CD4-positive, alpha-beta T cell treated with Interleukin-6 at 100 ng/mL for 8 hours (primary cell): ENCODE measurements at regions not wholly inside any gene's neighbourhood (a gene's known extent, or its start where the extent isn't known, plus 50 kb on each side); places are given as distances from the start of the nearest gene placed in this dataset.
"Not testable (repeated sequence)": the region's sequence is repeated elsewhere in the genome, so short reads cannot be mapped to it uniquely, and the experiment has no call there.

Source experiments
- DNase-seq: peaks from one replicate; pipeline ENCODE4 v3.0.0-alpha.2; 2020; ENCODE audit warnings: mixed read lengths, low spot score

DNA sequence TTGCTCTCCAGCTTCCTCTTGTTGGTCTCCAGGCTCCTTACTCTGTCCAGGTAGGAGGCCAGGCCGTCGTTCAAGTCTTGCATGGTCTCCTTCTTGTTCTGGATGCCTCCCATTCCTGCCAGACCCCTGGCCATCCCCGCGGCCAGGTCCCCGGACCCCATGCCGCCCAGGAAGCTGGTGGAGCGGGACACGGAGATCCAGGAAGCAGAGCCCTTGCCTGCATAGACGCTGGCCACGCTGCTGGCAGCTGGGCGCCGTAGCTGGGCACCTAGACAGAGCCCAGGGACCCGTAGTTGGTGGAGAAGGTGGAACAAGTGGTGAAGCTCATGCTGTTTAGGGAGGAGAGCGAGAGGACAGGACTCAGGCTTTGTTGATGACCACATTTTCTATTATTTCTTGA, 1584.0 kb upstream of the ACO1 start:
- DNase-seq = no peak

DNA sequence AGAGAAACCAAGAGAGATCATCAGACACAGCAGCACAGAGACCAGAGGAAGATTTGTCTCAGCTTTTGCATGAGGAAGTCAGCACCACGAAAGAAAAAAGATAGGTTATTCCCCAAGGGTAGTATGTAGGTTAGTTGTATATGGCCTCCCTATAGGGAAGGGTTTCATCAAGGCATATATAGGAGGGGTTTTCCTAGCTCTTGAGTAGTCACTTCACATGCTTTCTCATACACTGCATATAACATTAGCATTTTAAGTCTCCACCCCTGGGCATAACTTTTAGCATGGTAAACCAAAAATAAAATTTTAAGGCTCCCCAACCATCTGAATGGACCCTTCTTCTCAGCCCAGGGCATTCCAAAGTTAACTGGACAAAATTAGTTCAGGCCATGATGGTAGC, 1571.6 kb upstream of the ACO1 start:
- DNase-seq = no peak

DNA sequence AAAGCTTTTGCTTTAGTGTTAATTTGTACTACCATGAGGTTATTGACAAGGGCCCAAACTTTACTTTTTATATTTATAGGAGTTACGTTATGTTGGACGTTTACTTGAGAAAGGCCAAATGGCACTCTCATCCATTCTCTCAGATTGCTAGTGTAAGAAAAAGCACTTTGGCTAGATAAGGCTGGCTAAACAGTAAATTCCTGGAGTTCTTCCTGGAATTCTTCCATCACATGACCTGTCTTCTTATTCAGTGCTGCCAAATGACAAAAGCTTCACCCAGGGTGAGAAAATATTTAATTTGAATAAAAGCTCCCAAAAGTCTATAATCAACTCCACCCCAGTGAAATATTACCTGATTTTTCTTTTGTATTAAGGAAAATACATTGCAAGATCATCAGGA, 1568.9 kb upstream of the ACO1 start:
- DNase-seq = no peak

DNA sequence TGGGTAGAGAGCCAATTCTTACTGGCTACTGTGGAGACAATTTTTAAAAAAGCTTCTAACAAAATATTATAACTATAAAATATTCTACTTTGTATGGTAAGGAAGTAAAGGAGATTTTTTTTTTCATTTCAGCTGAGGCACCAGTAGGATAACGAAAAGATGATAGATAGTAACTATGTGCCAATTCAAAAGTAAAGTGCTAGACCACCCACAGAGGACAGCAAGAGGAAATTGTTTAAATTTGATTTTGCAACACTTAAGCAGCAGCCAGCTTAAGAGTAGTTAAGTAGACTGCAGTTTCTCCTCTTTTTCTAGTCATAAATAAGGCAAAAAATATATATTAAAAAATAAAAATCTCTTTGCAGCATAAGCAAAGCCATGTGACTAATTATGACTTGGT, 1539.3 kb upstream of the ACO1 start:
- no peak for DNase-seq

DNA sequence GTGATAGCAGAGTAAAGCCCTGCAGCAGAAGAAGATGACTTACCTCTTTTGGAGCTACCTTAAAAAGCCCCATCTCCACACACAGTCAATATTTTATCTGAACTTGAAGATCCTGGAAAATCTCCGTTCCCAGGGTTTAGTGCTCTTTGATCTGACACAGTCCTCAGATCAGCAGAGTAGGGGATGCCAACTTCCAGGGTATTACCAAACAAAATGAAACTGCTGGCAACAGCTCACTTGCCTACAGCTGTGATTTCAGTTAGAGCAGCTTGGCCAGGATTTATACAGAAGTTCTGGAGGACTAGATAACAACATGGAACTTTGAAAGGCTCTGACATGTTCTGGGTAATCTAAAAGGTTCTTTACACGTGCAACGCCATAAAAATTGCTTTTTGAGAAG, 1537.8 kb upstream of the ACO1 start:
- no peak for DNase-seq

DNA sequence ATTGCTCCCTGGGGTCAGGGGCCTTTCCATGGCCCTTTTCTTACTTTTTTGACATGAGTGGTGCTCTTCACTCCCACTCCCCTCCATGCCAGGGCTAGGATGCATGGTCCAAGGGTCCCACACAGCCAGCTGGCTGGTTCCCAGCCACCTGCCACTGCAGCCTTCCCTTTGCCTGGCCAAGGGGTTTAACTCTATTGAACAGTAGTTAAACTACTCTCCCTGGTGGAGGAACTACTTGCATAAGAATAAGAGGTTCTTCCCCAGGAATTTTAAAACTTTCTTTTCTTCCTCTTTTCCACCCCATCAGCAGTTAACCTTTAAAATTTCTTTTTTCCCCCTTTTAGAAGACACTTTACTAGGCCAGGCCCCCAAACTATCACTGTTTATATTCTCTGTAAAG, 1532.8 kb upstream of the ACO1 start:
- DNase-seq = no peak

DNA sequence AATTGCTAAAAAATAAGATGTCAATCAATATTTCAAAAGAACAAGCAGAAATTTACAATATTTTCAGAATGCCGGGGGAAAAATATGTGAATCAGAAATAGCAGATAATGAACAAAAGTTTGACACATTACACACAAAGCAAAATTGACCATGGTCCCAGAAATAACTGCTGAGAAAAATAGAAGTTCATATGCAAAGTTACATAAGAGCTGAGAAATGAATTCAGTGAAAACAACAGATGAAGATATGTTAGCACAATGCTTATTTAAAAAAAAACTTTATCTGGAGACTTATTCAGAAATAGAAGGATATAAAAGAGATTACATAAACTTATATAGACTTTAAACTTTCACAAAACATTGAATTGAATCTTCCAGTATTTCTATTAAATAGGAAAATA, 1483.7 kb upstream of the ACO1 start:
- DNase-seq = no peak

DNA sequence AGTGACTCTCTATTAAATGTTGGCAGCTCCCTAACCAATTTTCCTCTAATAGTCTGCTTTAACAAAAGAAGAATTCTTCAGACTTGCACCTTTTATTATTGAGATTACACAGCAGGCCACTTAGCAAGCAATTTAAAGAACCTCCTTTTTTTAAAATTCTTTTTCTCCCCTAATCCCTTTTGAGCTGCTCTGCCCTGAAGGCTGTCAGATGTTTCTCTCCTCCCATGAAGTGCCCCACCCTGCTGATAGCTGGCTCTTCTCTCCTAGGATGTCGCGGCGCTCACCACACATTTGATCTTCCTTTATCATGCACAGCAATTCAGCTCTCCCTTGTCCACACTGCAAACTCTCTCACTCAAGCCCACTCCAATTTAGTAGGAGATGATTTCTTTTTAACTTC, 1471.1 kb upstream of the ACO1 start:
- DNase-seq = no peak

DNA sequence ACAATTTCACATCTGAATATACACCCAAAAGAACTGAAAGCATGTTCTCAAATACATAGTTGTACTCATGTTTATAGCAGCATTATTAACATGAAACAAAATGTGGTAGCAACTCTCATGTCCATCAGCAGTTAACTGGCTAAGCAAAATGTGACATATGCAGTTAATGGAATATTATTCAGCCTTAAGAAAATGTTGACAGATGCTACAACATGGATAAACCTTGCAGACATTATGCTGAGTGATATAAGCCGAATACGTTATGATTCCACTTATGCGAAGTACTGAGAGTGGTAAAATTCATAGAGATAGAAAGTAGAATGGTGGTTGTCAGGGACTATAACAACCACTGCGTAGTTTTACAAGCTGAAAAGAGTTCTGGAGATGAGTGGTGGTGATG, 1469.0 kb upstream of the ACO1 start:
- no peak for DNase-seq

DNA sequence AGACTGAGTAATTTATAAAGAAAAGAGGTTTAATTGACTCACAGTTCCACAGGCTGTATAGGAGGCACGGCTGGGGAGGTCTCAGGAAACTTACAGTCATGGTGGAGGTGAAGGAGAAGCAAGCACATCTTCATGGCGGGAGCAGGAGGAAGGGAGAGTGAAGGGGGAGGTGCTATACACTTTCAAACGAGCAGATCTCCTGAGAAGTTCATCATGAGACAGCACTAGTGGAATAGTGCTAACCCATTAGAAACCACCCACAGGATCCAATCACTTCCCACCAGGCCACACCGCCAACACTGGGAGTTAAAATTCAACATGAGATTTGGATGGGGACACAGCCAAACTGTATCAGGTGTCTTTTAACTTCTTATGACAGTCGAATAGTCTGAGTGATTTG, 1459.3 kb upstream of the ACO1 start:
- DNase-seq = no peak

DNA sequence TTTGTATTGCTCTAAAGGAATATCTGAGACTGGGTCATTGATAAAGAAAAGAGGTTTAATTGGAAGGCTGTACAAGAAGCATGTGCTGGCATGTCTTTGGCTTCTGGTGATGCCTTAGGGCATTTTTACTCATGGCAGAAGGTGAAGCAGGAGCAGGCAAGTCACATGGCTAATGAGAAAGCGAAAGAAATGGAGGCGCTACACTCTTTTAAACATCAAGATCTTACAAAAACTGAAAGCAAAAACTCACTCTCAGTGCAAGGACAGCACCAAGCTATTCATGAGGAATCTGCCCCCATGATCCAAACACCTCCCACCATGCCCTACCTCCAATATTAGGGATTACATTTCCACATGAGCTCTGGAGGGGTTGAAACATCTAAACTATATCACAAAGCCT, 1458.8 kb upstream of the ACO1 start:
- no peak for DNase-seq

DNA sequence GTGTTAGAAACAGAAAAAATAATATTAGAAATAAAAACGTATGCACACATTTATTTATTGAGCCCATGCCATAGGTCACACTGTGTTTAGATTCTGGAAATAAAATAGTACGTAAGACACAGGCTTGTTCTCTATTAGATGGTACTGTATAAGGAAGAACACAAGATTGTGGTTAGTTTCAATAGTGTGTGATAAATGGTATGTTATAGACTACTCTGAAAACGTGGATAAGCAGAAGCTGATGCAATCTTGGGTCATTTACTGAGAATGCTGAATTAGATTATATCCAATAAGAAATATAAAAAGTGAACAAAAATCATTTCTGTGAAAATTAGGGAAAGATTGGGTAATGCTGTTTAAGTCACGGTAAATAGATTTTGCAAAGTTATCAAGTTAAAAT, 1456.4 kb upstream of the ACO1 start:
- no peak for DNase-seq

DNA sequence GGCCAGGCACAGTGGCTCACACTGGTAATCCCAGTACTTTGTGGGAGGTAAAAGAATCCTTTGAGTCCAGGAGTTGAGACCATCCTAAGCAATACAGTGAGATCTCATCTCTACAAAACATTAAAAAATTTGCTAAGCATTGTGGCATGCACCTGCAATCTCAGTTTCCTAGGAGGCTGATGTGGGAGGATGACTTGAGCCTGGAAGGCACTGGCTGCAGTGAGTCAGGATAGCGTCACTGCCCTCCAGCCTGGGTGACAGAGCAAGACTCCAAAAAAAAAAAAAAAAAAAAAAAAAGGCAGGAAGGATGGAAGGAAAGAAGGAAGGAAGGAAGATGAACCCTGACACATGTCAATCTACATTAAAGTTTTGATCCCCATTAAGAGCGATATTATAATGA, 1452.2 kb upstream of the ACO1 start:
- no peak for DNase-seq

DNA sequence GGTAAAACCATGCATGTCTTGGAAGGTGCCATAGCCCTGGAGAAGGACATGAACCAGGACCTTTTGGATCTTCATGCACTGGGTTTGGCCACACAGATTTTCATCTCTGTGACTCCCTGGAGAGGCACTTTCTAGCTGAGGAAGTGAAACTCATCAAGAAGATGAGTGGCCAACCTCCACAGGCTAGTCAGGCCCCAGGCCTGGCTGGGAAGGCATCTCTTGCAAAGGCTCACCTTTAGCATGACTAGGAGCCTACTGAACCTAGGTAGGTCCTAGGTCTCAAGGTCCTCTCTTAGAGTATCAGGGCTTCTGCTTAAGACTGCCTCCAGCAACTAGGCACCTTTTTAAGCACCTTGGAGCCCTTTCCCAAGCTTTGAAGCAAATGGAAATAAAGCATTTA, 1448.7 kb upstream of the ACO1 start:
- DNase-seq = no peak

DNA sequence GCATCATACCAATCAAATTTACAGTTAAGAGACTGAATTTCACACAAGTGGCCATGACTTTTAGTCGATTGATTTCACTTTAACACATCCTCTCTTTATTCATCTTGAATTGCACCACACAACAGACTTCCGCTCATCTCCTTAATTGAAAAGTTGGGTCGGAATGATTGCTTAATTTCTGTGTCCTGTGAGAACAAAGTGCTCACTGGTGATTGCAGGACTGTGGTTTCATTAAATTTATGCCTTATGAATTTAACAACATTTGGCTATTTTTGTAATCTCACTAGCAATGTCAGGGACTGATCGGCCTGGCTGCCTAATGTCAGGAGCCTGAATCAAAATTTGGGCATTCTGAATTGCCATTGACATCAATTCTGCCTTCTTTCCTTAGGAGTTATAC, 1447.3 kb upstream of the ACO1 start:
- no peak for DNase-seq

DNA sequence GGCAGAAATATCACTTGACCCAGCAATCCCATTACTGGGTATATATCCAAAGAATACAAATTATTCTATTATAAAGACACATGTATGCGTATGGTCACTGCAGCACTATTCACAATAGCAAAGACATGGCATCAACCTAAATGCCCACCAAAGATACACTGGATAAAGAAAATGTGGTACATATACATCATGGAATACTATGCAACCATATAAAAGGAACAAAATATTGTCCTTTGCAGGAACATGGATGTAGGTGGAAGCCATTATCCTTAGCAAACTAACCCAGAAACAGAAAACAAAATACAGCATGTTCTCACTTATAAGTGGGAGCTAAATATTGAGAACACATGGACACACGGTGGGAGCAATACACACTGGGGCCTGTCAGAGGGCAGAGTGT, 1441.6 kb upstream of the ACO1 start:
- DNase-seq = not testable (repeated sequence)

DNA sequence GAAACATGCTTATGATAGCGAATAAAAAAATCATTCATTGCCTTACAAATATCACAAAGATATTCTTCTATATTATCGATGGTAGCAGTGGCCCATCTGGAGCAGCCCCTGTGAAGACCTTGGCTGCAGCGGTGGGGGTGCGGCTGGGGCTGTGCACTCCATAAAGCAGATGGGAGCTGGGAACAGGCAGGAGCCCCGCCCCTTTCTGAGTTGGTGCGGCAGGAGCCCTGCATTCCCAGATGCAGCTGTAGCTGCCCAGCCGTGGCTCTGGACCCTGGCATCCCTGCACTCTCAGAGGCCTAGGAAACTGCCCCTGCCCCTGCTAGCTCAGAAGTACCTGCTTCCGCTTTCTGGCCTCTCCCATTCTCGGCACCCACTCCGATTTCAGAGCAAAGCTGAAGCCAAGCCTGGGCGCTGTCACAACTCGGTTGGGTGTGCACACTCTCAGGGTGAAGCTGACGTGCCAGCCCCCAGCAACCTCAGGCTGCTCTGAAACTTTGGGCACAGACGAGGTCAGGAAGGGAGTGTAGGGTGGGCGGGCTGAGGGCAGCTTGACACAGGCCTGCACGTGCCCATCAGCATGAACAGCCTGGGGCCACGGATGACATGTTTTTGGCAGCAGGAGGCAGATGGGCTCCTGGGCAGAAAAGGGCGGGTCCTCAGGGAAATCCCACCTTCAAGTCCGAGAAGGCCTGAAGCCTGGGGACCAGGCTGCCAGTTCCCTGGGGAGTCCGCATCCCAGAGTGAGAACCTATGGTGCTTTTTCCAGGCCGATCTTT, 1440.8 kb upstream of the ACO1 start:
- DNase-seq = no peak

DNA sequence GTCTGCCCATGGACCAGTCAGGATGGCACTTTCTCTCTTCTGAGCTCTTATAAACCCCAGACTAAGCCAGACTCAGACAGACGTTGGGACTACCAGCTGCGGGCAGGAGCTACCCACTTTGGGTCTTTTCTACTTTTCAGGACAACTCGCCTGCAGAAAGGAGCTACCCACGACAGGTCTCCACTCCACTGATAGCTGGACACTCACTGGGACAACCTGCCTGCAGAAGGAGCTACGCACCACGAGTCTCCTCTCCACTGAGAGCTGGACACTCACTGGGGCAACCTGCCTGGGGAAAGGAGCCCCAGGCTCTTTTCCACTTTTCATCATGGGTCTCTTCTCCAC, 1440.2 kb upstream of the ACO1 start:
- no peak for DNase-seq

DNA sequence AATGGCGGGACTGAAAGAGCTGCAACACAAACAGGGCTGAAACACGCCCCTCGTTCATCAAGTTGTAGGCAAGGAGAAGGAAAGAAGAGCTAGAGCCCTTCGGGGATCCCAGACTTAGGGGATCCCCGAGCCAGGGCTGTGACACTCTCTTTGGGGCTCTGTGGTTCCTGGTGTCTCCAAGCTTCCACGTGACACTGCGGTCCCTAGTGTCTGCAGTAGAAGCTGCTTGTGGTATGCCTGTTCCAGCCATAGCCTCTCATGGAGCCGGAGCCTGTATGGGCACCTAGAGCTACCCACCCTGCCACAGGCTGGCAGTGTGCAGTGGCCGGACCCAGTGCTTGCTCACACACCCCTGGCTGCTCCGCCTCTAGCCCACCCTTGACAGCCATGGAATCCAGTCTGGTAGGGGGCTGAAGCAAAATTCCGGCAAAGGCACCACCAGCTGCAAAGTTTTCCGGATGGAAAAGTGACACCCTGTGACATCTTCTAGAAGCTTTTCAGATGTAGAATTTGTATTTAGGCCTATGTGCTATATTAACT, 1439.6 kb upstream of the ACO1 start:
- no peak for DNase-seq

DNA sequence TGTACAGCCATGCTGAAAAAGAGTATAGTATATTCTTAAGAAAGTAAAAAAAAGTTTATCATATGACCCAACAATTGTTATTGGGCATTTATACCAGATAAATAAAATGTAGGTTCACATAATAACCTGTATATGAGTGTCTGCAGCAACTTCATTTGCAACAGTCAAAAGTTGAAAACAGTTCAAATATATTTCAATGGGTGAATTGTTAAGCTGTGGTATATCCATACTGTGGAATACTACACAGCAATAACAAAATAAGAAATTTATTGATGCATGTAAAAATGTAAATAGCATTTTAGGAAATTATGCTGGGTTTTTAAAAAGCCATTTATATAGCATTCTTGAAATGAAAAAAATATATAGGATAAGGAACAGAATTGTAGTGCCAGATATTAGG, 1420.1 kb upstream of the ACO1 start:
- DNase-seq = no peak

DNA sequence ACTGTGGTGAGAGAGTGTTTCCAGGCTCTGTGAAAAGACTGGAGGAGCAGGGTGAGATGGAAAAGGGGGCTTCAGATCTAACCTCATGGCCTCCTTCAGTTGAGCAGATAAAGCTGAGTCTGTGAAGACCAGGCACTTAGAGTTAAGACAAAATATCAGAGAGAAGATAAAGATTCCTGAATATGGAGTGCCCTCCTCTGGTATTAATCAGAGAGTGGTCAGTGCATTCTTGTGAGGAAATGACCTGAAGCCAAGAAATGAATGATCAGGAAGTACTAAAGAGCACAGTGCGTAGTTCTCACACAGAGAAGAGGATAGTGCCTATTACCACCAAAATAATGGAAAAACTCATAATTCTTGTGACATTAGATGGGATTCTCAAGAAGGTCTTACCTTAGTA, 1417.0 kb upstream of the ACO1 start:
- DNase-seq = no peak

DNA sequence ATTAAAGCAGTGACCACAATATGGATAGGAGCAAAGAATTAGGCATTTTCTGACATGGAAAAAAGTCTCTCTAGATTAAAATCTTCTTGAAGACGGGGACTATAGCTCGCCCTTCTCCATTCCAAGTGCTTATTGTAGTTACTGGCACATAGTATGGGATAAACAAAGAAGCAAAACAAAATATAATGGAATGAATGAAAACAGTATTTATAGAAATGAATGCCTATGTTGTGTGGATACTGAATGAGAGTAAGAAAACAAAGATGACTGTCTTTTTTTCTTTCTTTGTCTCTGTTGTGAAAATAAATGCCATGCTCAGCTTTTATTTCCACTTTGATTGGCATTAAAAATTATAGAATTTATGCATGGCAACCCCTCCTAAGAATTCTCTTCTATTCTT, 1414.3 kb upstream of the ACO1 start:
- no peak for DNase-seq

DNA sequence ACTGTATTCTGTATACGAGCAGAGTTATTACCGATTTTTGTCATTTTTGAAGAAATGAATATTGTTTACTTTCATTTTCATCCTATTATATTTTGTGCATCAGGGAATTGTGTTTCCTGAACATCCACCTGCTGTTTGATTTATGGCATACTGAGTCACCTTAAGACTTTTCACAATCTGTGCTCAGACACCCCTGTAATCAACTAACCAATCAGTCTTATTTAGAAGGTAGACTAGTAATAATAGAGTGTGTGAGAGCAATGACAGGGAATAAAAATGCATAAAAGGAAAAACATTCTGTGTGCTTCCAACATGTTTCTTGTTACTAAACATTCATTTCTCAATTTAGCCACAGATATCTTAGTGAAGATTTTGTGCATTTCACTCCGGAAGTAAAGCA, 1413.6 kb upstream of the ACO1 start:
- no peak for DNase-seq

DNA sequence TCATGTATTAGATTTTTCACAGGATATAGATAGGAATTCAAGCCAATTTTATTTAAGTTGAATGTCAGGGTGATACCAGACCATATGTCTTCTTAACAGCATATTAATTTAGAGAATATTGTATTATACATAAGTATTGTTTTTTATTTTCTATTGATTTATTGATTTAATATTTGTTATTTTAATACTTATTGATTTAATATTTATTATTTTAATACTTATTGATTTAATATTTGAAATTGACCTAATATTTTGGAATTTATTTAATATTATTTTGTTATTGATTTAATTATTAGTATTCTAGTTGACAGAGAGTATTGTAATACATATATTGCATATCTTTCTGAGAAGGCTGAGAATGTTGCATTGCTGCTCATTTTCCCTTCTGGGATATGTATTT, 1411.8 kb upstream of the ACO1 start:
- DNase-seq = no peak

DNA sequence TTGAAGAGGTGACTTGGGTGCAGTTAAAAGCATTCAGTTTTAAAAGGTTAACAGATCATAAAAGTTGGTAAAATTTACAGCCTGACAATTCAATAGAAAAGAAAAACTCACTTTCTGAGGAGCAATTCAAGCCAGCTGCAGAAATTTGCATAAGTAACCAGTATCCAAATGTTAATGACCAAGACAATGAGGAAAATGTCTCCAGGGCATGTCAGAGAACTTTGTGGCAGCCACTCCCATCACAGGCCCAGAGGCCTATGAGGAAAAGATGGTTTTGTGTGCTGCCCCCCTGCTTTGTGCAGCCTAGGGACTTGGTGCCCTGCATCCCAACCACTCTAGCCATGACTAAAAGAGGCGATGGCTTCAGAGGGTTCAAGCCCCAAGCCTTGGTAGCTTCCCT, 1406.5 kb upstream of the ACO1 start:
- no peak for DNase-seq
